OCI-LY7 (cell line): ENCODE measurements at regions not wholly inside any gene's neighbourhood (a gene's known extent, or its start where the extent isn't known, plus 50 kb on each side); places are given as distances from the start of the nearest gene placed in this dataset.

Experiments used
- CTCF ChIP-seq: fragments of 200-600 bp; sonication (generic); conservative IDR thresholded peaks from 2 replicates; pipeline ENCODE4 v1.5.1; 2014; ENCODE audit warnings: mild to moderate bottlenecking, antibody characterized with exemption, low read length, moderate library complexity, mixed read lengths
- EZH2phosphoT487 ChIP-seq: fragments of 200-600 bp; sonication (generic); IDR thresholded peaks from 2 replicates; pipeline ENCODE4 v1.6.1; 2018; ENCODE audit warnings: low read depth, borderline replicate concordance, mild to moderate bottlenecking, mixed run types, antibody characterized with exemption, low read length, moderate library complexity, mixed read lengths

DNA sequence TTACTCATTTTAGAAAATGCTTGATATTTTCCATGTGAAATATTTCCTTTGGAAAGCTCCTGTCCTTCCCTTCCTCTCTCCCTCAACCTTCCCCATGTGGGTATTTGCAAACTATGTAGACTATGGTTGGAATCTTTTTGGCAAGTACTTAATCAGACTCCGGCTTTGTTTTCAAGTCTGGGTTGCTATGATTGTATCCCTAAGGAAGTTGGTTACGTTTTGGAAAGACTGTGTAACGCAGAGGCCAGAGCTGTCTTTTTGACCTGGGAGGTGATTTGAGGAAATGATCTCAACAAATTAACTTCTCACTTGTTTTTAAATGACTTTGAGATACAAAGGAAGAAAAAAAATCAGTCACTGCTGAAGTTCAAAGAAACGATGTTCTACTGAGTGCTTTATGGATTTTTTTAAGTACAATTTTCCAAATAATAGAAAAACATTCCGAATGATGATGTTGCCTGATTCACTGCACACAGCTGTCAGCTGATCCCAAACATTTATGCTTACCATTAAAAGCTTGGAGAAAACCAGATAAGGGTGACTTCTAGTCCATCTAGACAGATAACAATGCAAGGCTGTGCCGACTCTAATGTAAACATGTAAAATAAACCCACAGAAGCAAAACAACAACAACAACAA is 145.5 kb upstream of the CELF2 start:
- no peak for TF ChIP-seq CTCF
- no peak for TF ChIP-seq EZH2phosphoT487
